ENCODE measurements at regions not wholly inside any gene's neighbourhood (a gene's known extent, or its start where the extent isn't known, plus 50 kb on each side); places are given as distances from the start of the nearest gene placed in this dataset.

- DNase-seq = no peak
- Histone ChIP-seq H3K36me3 (no peaks in the 10 kb centered on the region), H3K4me3 (ENCODE audit: low read depth, low read length) (no peak overlapping the region), H3K9me3 (ENCODE audit: severe bottlenecking) (peaks cover 14% of the 10 kb centered on the region), H3K27ac (no peak overlapping the region), H3K27me3 (ENCODE audit: insufficient read depth, low read depth, severe bottlenecking) (no peaks in the 10 kb centered on the region)
- no peak for TF ChIP-seq CTCF (IDR thresholded peaks at IDR 0.05; ENCODE audit: low read depth, low read length)
These were observed 80.3 kb upstream of the DUSP22 start for GRCh38 chr6:211871-212497.

GRCh38 chr6:213284-213683, 79.0 kb upstream of the DUSP22 start:
- Histone ChIP-seq H3K27me3 (ENCODE audit: insufficient read depth, low read depth, severe bottlenecking) (no peaks in the 10 kb centered on the region), H3K4me3 (ENCODE audit: low read depth, low read length) (no peak overlapping the region), H3K9me3 (ENCODE audit: severe bottlenecking) (peaks cover 14% of the 10 kb centered on the region), H3K27ac (no peak overlapping the region), H3K36me3 (no peaks in the 10 kb centered on the region)
- TF ChIP-seq CTCF (IDR thresholded peaks at IDR 0.05; ENCODE audit: low read depth, low read length) = no peak
- no peak for DNase-seq

GRCh38 chr6:214428-214827, 77.9 kb upstream of the DUSP22 start:
- Histone ChIP-seq H3K4me3 (ENCODE audit: low read depth, low read length) (no peak overlapping the region), H3K9me3 (ENCODE audit: severe bottlenecking) (peaks cover 14% of the 10 kb centered on the region), H3K36me3 (no peaks in the 10 kb centered on the region), H3K27me3 (ENCODE audit: insufficient read depth, low read depth, severe bottlenecking) (no peaks in the 10 kb centered on the region), H3K27ac (no peak overlapping the region)
- TF ChIP-seq CTCF (IDR thresholded peaks at IDR 0.05; ENCODE audit: low read depth, low read length) = no peak
- no peak for DNase-seq

GRCh38 chr6:215335-216034, 76.8 kb upstream of the DUSP22 start:
- no peak for DNase-seq
- Histone ChIP-seq H3K27ac (no peak overlapping the region), H3K4me3 (ENCODE audit: low read depth, low read length) (no peak overlapping the region), H3K9me3 (ENCODE audit: severe bottlenecking) (peaks cover 14% of the 10 kb centered on the region), H3K36me3 (no peaks in the 10 kb centered on the region), H3K27me3 (ENCODE audit: insufficient read depth, low read depth, severe bottlenecking) (no peaks in the 10 kb centered on the region)
- no peak for TF ChIP-seq CTCF (IDR thresholded peaks at IDR 0.05; ENCODE audit: low read depth, low read length)

GRCh38 chr6:217048-217659, 75.1 kb upstream of the DUSP22 start:
- peak; percentile 92 for TF ChIP-seq CTCF (IDR thresholded peaks at IDR 0.05; ENCODE audit: low read depth, low read length)
- no peak overlapping the region for H3K4me3 ChIP-seq (ENCODE audit: low read depth, low read length)
- no peaks in the 10 kb centered on the region for H3K27me3 ChIP-seq (ENCODE audit: insufficient read depth, low read depth, severe bottlenecking)
- H3K27ac ChIP-seq = no peak overlapping the region
- H3K36me3 ChIP-seq = no peaks in the 10 kb centered on the region
- peak; percentile 64 for DNase-seq
- H3K9me3 ChIP-seq (ENCODE audit: severe bottlenecking) = peaks cover 14% of the 10 kb centered on the region

Data from WERI-Rb-1 (cell line).